HG03066 (cell line): ENCODE measurements at regions not wholly inside any gene's neighbourhood (a gene's known extent, or its start where the extent isn't known, plus 50 kb on each side); places are given as distances from the start of the nearest gene placed in this dataset.
"Not testable (repeated sequence)": the region's sequence is repeated elsewhere in the genome, so short reads cannot be mapped to it uniquely, and the experiment has no call there.

Experiments used
- ATAC-seq: cut with Tn5 transposase; IDR thresholded peaks from one replicate; pipeline ENCODE4 v1.9.1; 2021; ENCODE audit warnings: low read depth; ENCODE audit not compliant: unreplicated experiment

DNA sequence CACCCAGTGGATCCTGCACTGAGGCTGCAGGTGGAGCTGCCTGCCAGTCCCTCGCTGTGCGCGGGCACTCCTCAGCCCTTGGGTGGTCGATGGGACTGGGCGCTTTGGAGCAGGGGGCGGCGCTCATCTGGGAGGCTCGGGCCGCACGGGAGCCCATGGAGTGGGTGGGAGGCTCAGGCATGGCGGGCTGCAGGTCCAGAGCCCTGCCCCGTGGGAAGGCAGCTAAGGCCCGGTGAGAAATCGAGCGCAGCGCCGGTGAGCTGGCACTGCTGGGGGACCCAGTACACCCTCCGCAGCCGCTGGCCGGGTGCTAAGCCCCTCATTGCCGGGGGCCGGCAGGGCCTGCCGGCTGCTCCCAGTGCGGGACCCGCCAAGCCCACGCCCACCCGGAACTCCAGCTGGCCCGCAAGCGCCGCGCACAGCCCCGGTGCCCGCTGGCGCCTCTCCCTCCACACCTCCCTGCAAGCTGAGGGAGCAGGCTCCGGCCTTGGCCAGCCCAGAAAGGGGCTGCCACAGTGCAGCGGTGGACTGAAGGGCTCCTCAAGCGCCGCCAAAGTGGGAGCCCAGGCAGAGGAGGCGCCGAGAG, 1636.5 kb downstream of the BRINP3 start:
- ATAC-seq: not testable (repeated sequence)

DNA sequence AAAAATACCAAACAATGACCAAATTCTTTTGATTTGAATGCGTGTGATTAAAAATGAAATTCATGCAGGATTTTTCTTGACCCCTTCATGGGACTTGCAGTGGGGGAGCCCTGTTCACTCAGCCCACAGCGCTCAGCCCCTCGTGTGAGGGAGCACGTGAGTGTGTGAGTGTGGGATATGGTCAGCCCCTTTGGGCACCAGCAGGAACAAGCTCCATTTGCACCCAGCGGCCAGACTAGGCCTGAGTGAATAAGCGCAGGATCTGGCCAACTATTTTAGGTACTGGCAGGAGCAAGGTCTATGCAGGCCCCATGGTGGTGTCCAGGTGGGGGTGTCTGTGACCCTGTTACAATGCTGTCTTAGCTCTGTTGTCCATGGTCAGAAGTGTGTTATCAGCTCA, 1631.2 kb downstream of the BRINP3 start:
- no peak for ATAC-seq

DNA sequence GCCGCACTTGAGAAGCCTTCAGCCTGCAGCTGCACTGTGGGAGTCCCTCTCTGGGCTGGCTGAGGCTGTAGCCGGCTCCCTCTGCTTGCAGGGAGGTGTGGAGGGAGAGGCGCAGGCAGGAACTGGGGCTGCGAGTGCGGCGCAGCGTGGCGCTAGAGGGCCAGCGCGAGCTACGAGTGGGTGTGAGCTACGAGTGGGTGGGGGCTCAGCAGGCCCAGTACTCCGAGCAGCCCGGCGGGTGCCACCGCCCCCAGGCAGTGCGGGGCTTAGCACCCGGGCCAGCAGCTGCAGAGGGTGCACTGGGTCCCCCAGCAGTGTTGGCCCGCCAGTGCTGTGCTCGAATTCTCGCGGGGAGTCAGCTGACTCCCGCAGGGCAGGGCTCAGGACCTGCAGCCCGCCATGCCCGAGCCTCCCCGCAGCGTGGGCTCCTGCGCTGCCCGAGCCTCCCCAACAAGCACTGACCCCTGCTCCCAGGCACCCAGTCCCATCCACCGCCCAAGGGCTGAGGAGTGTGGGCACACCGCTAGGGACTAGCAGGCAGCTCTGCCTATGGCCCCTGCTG, 1620.1 kb downstream of the BRINP3 start:
- no peak for ATAC-seq

DNA sequence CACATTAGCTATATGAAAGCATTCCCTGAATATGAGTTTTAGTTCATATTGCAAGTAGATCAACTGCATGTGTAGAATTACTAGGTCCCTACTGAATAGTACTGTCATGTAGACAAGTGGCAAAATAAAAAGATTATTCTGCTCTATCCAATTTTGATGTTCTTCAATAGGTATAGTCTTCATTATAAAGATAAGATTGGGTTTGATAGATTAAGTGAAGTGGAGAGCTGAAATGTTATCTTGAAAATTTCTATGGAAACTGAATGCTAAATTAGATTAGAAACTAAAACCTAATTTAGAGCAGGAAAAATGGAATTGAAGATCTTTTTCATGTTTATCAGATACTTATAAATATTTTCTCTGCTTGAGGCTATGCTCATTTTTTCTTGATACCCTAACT, 1610.0 kb downstream of the BRINP3 start:
- no peak for ATAC-seq

DNA sequence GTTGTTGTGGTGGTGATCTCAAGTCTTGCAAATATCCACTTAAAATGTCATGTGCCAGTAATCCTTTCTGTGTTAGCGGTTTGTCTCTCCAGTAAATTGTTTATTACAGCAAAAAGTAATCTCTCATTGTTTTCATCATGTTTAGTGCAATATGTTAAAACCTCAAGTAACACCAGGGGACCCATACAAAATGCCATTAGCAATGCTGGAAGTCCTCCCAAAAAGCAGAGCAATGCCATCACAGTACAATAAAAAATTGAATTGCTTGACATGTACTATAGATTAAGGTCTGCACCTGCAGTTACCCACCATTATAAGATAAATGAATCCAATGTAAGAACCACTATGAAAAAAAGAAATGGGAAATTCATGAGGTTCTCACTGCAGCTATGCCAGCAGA, 1606.5 kb downstream of the BRINP3 start:
- ATAC-seq: no peak

DNA sequence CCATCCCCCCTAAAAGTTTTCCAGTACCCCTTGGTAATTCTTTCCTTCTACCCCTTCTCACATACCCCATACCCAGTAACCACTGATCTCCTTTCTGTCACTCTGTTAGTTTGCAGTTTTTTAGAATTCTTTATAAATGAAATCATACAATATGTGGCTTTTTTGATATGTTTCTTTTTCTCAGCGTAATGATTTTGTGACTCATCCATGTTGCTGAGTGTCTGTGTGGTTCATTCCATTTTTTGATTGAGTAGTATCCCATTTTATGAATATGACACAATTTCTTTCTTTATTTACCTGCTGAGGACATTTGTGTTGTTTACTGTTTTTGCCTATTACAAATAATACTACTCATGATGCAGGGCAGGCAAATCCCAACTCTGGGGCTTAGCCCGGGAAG, 1605.3 kb downstream of the BRINP3 start:
- no peak for ATAC-seq

DNA sequence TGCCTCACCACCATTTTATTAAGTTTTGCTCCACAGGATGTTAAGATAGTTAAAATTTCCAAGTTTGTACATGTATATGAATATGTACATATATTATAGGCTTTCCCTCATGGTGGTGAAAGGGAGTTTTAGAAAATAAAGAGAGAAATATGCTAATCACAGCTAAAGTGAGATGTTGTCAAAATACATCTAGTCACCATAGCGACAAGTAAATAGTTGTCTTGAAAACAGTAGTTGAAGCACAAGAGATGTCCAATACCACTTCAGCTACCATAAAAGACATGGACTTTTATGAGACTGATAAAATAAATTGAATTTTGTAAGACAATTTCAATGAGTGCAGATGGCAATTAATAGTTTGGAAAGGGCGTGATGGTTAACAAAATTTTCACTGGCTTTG, 1600.0 kb downstream of the BRINP3 start:
- ATAC-seq: no peak

DNA sequence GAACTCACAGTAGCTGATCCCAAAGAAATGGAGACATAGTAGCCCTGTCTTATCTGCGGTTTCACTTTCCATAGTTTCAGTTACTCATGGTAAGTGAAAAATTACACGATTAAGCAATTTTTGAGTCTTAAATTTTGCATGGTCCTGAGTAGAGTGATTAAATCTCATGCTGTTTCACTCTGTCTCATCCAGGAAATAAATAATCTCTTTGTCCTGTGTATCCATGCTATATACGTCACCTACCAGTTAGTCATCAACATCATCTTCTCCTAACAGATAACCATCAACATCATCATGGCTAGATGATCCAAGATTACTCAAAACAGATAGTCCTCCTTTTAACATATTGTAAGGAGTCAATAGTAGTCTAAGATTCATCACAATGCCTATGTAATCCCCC, 1589.3 kb downstream of the BRINP3 start:
- no peak for ATAC-seq

DNA sequence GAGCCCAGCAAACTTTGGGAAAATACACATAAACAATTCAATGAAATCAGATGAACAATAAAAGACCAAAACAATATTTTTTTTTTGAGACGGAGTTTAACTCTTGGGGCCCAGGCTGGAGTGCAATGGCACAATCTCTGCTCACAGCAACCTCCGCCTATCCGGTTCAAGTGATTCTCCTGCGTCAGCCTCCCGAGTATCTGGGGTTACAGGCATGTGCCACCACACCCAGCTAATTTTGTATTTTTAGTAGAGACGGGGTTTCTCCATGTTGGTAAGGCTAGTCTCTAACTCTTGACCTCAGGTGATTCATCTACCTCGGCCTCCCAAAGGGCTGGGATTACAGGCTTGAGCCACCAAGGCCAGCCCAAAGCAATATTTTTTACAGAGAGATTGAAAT, 1588.5 kb downstream of the BRINP3 start:
- no peak for ATAC-seq

DNA sequence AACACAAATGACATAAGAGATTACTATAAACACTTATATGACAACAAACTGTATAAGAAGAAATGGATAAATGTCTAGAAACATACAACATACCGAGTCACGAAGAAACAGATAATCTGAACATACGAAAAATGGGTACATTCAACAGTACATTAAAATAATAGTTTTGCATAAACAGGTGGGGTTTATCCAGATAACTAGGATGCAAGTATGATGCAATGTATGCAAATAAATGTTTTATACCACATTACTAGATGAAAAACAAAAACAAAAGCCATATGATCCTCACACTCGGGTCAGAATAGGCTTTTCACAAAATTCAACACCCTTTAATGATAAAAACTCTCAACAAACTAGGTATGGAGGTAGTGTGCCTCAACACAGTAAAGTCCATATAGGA, 1585.7 kb downstream of the BRINP3 start:
- ATAC-seq: no peak

DNA sequence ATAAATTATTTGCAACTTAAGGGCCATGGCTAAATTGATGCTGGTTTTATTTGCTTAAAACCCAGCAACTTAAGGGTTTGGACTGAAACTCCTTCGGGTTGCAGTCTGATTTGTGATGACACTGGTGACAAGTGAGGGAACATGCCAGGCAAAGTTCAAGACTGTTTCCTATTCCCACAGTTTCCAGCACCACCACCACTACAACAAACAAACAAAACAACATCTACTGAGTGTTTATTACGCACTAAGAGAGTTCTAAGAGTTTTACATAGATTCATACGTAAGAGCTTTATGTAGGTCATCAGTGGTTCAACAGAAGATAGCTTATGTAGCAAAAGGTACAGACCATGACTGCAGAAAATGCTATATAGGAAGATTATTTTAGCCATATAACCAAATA, 1582.1 kb downstream of the BRINP3 start:
- ATAC-seq: no peak

DNA sequence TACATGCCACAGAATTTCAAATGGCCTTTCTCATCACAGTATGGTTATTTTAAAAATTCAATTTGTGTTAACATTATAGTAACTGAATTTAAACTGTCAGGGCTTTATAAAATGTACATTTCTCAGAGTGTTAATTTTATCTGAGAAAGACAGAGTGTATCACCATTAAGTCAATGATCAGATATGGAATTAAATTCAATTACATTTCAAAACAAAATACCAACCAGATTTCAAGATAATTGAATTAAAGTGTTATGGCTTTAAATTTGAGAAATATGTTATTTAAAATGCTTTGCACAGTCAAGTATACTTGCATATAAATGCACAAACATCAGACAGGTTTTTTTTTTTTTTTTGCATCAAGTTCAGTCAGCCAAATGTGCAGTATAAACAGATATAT, 1574.4 kb downstream of the BRINP3 start:
- ATAC-seq: no peak

DNA sequence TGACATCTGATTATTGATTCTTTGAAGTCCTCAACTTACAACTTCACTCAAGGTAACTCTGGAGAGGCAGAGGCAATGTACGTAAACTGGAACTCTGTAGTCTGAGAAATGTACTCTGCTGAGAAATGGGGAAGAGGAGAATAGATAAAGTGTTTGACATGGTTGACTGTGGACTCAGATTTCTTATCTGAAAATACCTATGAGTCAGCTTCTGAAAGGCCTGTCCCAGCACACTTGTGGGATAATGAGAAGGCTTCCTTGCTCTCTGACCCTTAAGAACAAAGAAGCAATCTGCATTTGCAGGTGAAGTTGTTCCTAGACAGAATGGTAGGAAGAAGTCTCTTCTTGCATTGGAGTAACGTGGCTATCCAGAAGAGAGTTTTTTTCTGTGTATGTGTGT, 1573.5 kb downstream of the BRINP3 start:
- no peak for ATAC-seq

DNA sequence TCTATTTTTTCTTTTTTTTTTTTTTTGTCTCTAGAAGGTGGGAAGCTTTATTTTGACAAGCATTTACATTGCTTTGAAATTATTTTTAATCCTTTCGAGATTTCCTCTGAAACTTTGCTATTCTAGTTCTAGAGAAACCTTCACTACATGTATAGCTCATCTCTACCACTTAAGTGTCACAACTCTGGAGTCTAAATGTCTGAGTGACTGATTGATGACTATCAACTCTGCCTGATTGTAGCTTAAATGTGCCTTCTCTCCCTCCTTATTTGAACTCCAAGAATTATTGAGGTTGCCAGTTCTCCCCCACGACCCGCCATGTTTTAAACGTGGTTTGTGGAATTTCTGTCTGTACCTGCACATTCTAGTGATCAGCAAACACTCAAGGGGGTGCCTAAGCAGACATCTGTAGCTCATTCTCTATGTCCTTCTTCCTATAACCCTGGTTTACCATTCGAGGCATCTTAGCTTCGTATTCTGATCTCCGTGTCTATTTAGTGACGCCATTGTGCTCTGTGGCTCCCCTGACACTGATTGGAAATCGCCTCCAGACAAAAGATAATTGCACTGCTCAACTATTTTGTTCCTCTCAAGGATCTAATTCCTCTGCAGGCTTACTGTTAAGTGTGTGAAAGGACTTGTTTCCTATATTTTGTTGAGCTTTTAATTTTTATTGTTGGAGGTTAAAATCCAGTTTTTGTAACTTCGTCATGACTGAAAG, 1570.6 kb downstream of the BRINP3 start:
- no peak for ATAC-seq

DNA sequence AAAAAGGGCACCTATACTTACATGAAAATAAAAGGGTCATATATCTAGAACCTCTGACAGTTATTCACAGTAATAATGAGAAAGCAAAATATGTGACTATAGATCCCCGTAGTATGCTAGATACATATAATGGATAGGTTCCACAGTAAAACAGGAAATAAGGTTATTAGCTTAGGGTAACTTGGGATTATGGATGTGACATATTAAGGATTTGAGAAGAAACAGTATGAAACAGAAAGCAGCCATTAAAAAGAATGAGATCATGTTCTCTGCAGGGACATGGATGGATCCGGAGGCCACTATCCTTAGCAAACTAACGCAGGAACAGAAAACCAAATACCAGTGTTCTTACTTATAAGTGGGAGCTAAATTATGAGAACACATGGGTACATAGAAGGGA, 1547.3 kb downstream of the BRINP3 start:
- ATAC-seq: no peak

DNA sequence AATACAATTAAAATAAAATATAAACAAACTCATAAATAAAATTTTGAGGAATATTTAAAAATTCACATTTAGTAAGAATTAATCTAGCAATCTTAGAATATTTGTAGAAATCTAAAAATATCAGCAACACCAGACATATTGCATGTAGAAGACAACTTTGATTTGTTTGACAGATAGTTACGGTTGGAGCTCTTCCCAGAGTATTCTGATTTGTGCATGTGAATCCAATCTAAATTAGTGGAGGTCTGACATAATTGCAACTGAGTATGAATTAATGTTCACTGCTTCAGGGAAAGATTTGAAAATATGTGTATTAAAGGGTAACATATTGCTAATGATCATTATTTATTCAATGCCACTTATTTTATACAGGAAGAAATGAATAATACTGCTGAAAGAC, 1546.2 kb downstream of the BRINP3 start:
- no peak for ATAC-seq

DNA sequence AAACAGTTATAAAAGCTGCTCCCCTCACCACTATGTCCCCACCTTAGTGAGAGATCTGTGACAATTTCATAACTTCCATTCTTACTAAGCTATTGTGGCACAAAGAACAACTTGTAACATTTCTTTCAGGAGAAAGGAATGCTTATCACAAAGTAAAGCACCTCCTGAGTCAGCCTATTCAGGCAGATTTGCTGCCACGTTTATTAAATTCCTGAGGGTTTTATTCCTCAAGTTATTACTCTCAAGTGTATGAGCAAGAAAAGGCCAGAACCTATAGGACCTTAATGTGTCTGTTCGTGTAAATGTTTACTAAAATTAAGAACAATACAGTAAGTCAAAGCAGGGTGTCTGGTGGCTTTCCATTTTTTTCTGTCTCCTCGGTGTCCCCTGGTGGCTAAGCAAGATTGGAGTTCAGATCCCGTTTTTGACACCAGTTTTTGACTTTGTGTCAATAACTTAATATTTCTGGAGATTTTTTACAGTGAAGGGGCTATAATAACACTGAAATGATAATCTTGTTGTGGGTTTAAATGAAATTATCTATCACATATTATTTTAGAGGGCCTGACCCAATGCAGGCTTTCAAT, 1539.6 kb downstream of the BRINP3 start:
- ATAC-seq: no peak

DNA sequence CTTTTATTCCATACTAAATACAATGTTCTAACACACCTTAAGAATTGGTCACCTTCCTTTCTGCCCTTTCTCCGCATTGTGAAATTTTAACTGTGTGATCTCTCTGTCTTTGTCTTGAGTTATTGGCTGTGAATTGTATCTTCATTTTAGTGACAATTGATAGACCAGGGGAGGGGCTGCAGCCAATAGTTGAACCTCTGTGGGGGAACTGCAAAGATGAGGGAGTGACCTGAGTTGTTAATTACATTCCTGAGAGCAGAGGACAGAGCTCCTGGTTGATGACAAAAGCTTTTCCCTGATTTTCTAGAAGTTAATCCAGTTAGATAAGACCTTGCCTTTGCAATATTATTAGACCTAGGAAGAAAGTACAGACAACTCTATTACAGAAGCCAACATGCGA, 1535.7 kb downstream of the BRINP3 start:
- ATAC-seq: no peak

DNA sequence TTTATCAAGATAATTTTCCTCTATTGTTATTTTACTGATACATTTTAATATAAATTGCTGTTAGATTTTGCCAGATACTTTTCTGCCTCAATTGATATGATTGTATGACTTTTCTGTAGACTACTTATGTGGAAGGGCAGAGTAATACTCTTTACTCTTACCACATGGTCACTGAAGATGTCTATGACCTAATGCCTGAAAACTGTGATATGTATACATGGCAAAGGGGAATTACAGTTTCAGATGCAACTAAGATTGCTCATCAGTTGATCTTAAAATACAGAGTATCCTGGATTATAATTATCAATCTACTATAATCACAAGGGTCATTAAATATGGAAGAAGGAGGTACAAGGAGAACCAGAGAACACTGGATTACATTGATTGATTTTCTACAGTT, 1528.0 kb downstream of the BRINP3 start:
- ATAC-seq: no peak

DNA sequence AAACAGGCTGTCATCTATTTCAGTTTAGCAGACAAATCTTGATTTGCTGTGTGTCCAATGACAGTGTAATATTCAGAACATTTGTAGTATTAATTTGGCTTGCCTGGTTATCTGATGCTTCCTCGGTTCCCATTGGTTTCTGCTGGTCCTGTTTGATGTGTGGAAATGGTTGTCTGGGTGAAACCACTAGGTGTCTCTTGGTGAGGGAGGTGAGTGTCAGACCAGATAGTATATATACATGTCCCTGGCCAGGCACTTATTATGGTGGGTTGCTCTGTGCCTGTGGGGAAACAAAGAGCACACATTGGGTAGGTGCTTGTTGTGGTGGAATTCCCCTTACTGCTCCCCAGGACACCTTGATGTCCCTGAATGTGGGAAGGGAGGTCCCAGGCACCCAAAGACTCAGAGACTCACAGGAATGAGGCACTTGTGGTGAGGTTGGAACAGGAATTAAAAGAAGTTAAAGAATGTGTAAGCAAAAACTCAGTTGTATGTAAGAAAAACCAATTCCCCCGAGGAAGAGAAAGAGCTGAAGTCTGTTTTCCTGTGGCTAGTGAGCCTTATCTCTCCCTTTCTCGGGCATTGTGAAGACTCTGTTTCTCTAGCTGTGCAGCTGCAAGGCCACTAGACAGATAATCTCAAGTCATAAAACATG, 1519.1 kb downstream of the BRINP3 start:
- ATAC-seq: no peak

DNA sequence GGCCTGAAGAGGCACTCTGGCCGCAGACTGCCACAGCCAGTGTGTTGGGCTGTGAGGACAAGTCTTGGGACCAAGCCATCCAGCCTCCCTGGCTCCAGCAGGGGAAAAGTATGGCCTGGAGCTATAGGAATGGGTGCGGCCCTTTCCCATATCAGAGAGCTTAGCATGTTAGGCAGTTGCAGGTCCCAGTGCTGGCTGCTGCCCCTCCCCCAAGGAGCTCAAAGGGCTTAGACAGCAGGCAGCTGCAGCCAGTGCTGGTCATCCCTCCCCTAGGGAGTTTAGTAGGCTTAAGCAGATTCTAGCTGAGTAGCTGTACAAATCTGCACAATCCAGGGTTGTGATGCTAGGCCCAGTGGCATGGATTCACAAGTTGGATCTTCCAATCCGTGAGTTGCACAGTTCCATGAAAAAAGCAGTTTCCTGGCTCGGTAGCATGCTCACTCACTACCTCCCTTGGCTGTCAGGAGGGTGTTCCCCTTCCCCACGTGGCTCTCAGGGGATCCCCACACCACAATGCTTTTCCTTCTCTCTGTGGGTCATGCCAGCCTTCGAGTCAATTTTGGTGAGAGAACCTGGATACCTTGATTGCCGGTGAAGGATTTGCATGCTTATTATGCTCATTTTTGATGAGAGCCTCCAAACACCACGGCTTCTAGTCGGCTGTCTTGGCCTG, 1490.8 kb downstream of the BRINP3 start:
- ATAC-seq: no peak
